Neural crest cell (in vitro differentiated cells): ENCODE measurements at regions not wholly inside any gene's neighbourhood (a gene's known extent, or its start where the extent isn't known, plus 50 kb on each side); places are given as distances from the start of the nearest gene placed in this dataset.

ENCODE experiments used
- DNase-seq: peaks from one replicate; pipeline ENCODE4 v3.0.0; 2021; ENCODE audit warnings: low read depth, mixed read lengths, low spot score
- H3K27ac Mint-ChIP-seq: one replicate; pipeline ENCODE4 v1.8.0; 2021; ENCODE audit warnings: mild to moderate bottlenecking, mixed read lengths; ENCODE audit not compliant: unreplicated experiment
- H3K27me3 Mint-ChIP-seq: 2 replicates; pipeline ENCODE4 v1.8.0; 2021; ENCODE audit warnings: low read depth, mild to moderate bottlenecking, mixed read lengths
- H3K36me3 Mint-ChIP-seq: 2 replicates; pipeline ENCODE4 v1.8.0; 2021; ENCODE audit warnings: low read depth, mild to moderate bottlenecking, mixed read lengths
- H3K4me1 Mint-ChIP-seq: 2 replicates; pipeline ENCODE4 v1.8.0; 2021; ENCODE audit warnings: mixed read lengths
- H3K4me3 Mint-ChIP-seq: one replicate; pipeline ENCODE4 v1.8.0; 2021; ENCODE audit warnings: mild to moderate bottlenecking, mixed read lengths
- H3K9me3 Mint-ChIP-seq: 2 replicates; pipeline ENCODE4 v1.8.0; 2021; ENCODE audit warnings: mixed read lengths
- CTCF ChIP-seq: fragments of 200-600 bp; sonication (generic); conservative IDR thresholded peaks from 2 replicates; pipeline ENCODE4 v1.5.0; 2021; ENCODE audit warnings: antibody characterized with exemption, mild to moderate bottlenecking

GRCh38 chr16:73872856-73873255, 423.8 kb upstream of the PSMD7 start:
- no peaks in the 10 kb centered on the region for H3K9me3 Mint-ChIP-seq
- H3K4me1 Mint-ChIP-seq = peaks cover 10% of the 10 kb centered on the region
- no peak for TF ChIP-seq CTCF
- no peak overlapping the region for H3K4me3 Mint-ChIP-seq
- no peaks in the 10 kb centered on the region for H3K36me3 Mint-ChIP-seq
- no peak overlapping the region for H3K27ac Mint-ChIP-seq
- DNase-seq = no peak
- no peaks in the 10 kb centered on the region for H3K27me3 Mint-ChIP-seq

GRCh38 chr16:73871088-73871733, 425.4 kb upstream of the PSMD7 start:
- Mint-ChIP-seq H3K4me3 (no peak overlapping the region), H3K4me1 (no peaks in the 10 kb centered on the region), H3K27ac (no peak overlapping the region), H3K27me3 (no peaks in the 10 kb centered on the region), H3K36me3 (no peaks in the 10 kb centered on the region), H3K9me3 (no peaks in the 10 kb centered on the region)
- DNase-seq = no peak
- TF ChIP-seq CTCF = no peak

- Mint-ChIP-seq H3K9me3 (no peaks in the 10 kb centered on the region), H3K4me3 (no peak overlapping the region), H3K4me1 (no peaks in the 10 kb centered on the region), H3K36me3 (no peaks in the 10 kb centered on the region), H3K27me3 (no peaks in the 10 kb centered on the region), H3K27ac (no peak overlapping the region)
- DNase-seq = no peak
- no peak for TF ChIP-seq CTCF
These were observed 427.5 kb upstream of the PSMD7 start for GRCh38 chr16:73869126-73869525.

- H3K4me3 Mint-ChIP-seq = no peak overlapping the region
- no peaks in the 10 kb centered on the region for H3K9me3 Mint-ChIP-seq
- DNase-seq = no peak
- peaks cover 9% of the 10 kb centered on the region for H3K4me1 Mint-ChIP-seq
- H3K36me3 Mint-ChIP-seq = no peaks in the 10 kb centered on the region
- no peaks in the 10 kb centered on the region for H3K27me3 Mint-ChIP-seq
- no peak overlapping the region for H3K27ac Mint-ChIP-seq
- TF ChIP-seq CTCF = no peak
These were observed 431.7 kb upstream of the PSMD7 start for GRCh38 chr16:73864868-73865267.

DNA sequence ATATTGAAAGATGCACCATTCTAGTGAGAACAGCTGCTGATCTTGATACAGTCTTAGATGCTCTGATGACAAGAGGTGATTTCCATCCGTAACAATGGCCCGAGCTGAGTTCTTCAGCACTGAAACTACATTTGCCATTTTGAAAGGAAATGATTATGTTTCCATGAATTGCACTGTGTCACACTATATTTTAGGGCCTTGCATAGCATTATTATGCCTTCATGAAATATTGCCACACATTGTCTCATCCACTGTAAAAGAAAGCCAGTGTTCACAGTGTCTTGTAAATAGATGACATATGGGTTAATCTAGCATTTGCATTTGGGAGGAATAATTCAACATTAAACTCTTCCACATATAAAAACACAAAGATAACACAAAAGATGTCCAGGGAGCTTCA, 438.3 kb upstream of the PSMD7 start:
- Mint-ChIP-seq H3K4me3 (no peak overlapping the region), H3K36me3 (peaks cover 4% of the 10 kb centered on the region), H3K9me3 (no peaks in the 10 kb centered on the region), H3K27ac (no peak overlapping the region), H3K4me1 (peaks cover 26% of the 10 kb centered on the region), H3K27me3 (no peaks in the 10 kb centered on the region)
- no peak for TF ChIP-seq CTCF
- no peak for DNase-seq

GRCh38 chr16:73853968-73854367, 442.6 kb upstream of the PSMD7 start:
- Mint-ChIP-seq H3K27me3 (no peaks in the 10 kb centered on the region), H3K36me3 (peaks cover 8% of the 10 kb centered on the region), H3K4me1 (peaks cover 8% of the 10 kb centered on the region), H3K4me3 (no peak overlapping the region), H3K27ac (no peak overlapping the region), H3K9me3 (no peaks in the 10 kb centered on the region)
- DNase-seq = no peak
- TF ChIP-seq CTCF = no peak
